ENCODE measurements at regions not wholly inside any gene's neighbourhood (a gene's known extent, or its start where the extent isn't known, plus 50 kb on each side); places are given as distances from the start of the nearest gene placed in this dataset.

GRCh38 chr15:91420689-91421088 is 320.6 kb downstream of the SV2B start:
- no peak overlapping the region for H3K27ac ChIP-seq
- no peaks in the 10 kb centered on the region for H3K9me3 ChIP-seq
- H3K4me3 ChIP-seq: no peak overlapping the region
- no peaks in the 10 kb centered on the region for H3K4me1 ChIP-seq
- no peak for ATAC-seq
- intact Hi-C loops (cut with DNase I): no loop called here
- no peaks in the 10 kb centered on the region for H3K36me3 ChIP-seq (replicated peaks in 1 of 2; ENCODE audit: insufficient read depth in 1 of 2, low read depth in 2 of 2)
- 62 to 70% methylated on average over 2 of the region's 2 CpGs for WGBS, 2 donors
- no peak for DNase-seq
- no peak for TF ChIP-seq CTCF (IDR thresholded peaks at IDR 0.05)
- no peak for TF ChIP-seq POLR2A (IDR thresholded peaks at IDR 0.05)
- no peaks in the 10 kb centered on the region for H3K27me3 ChIP-seq

- ATAC-seq (no peak), DNase-seq (no peak)
- H3K36me3 ChIP-seq (replicated peaks in 1 of 2; ENCODE audit: insufficient read depth in 1 of 2, low read depth in 2 of 2): no peaks in the 10 kb centered on the region
- 14 to 15% methylated on average over 1 of the region's 1 CpG for WGBS, 2 donors
- no peak for TF ChIP-seq POLR2A (IDR thresholded peaks at IDR 0.05)
- TF ChIP-seq CTCF (IDR thresholded peaks at IDR 0.05): no peak
- H3K9me3 ChIP-seq: no peaks in the 10 kb centered on the region
- no peak overlapping the region for H3K4me3 ChIP-seq
- intact Hi-C loops (cut with DNase I): no loop called here
- H3K4me1 ChIP-seq: no peaks in the 10 kb centered on the region
- H3K27ac ChIP-seq: no peak overlapping the region
- H3K27me3 ChIP-seq: no peaks in the 10 kb centered on the region
Measured at GRCh38 chr15:91422797-91423196, 322.7 kb downstream of the SV2B start.

- Histone ChIP-seq H3K4me1 (no peaks in the 10 kb centered on the region), H3K27ac (no peak overlapping the region), H3K9me3 (no peaks in the 10 kb centered on the region), H3K27me3 (no peaks in the 10 kb centered on the region), H3K36me3 (replicated peaks in 1 of 2; ENCODE audit: insufficient read depth in 1 of 2, low read depth in 2 of 2) (no peaks in the 10 kb centered on the region), H3K4me3 (no peak overlapping the region)
- DNase-seq (no peak), ATAC-seq (no peak)
- intact Hi-C loops (cut with DNase I): no loop called here
- WGBS, 2 donors: 35 to 59% methylated on average over 1 of the region's 1 CpG
- no peak for TF ChIP-seq POLR2A (IDR thresholded peaks at IDR 0.05)
- TF ChIP-seq CTCF (IDR thresholded peaks at IDR 0.05): no peak
Measured at GRCh38 chr15:91424001-91424400, 323.9 kb downstream of the SV2B start.

- TF ChIP-seq CTCF (IDR thresholded peaks at IDR 0.05) (no peak), POLR2A (IDR thresholded peaks at IDR 0.05) (no peak)
- Histone ChIP-seq H3K4me3 (no peak overlapping the region), H3K27ac (no peak overlapping the region), H3K4me1 (peaks cover 5% of the 10 kb centered on the region), H3K27me3 (no peaks in the 10 kb centered on the region), H3K36me3 (replicated peaks in 1 of 2; ENCODE audit: insufficient read depth in 1 of 2, low read depth in 2 of 2) (no peaks in the 10 kb centered on the region), H3K9me3 (no peaks in the 10 kb centered on the region)
- ATAC-seq: no peak
- 57 to 61% methylated on average over 4 of the region's 4 CpGs for WGBS, 2 donors
- intact Hi-C loops (cut with DNase I): no loop called here
- DNase-seq: no peak
Measured at GRCh38 chr15:91426412-91426811, 326.4 kb downstream of the SV2B start.

- ATAC-seq (no peak), DNase-seq (no peak)
- 78 to 95% methylated on average over 9 of the region's 9 CpGs for WGBS, 2 donors
- Histone ChIP-seq H3K36me3 (replicated peaks in 1 of 2; ENCODE audit: insufficient read depth in 1 of 2, low read depth in 2 of 2) (no peaks in the 10 kb centered on the region), H3K4me1 (peaks cover 9% of the 10 kb centered on the region), H3K4me3 (no peak overlapping the region), H3K27me3 (no peaks in the 10 kb centered on the region), H3K9me3 (no peaks in the 10 kb centered on the region), H3K27ac (no peak overlapping the region)
- intact Hi-C loops (cut with DNase I): no loop called here
- no peak for TF ChIP-seq POLR2A (IDR thresholded peaks at IDR 0.05)
- TF ChIP-seq CTCF (IDR thresholded peaks at IDR 0.05): no peak
Measured at GRCh38 chr15:91429973-91430372, 329.9 kb downstream of the SV2B start.

Data from body of pancreas (tissue), 4 donors.